WERI-Rb-1 (cell line): ENCODE measurements at regions not wholly inside any gene's neighbourhood (a gene's known extent, or its start where the extent isn't known, plus 50 kb on each side); places are given as distances from the start of the nearest gene placed in this dataset.

Source experiments
- DNase-seq: peaks from one replicate; pipeline ENCODE4 v3.0.0-alpha.2; 2020
- H3K27ac ChIP-seq: fragments of 250-450 bp; sonication (Bioruptor Pico); 2 replicates; pipeline ENCODE4 v1.5.1; 2020; ENCODE audit warnings: mild to moderate bottlenecking, moderate library complexity
- H3K27me3 ChIP-seq: fragments of 250-450 bp; sonication (Bioruptor Pico); 2 replicates; pipeline ENCODE4 v1.5.1; 2021; ENCODE audit warnings: mild to moderate bottlenecking, low read depth, moderate library complexity; ENCODE audit not compliant: insufficient read depth, severe bottlenecking
- H3K36me3 ChIP-seq: fragments of 250-450 bp; sonication (Bioruptor Pico); 2 replicates; pipeline ENCODE4 v1.5.1; 2020; ENCODE audit warnings: mild to moderate bottlenecking, moderate library complexity
- H3K4me3 ChIP-seq: 2 replicates; pipeline ENCODE4 v1.5.1; 2011; ENCODE audit warnings: low read depth, mild to moderate bottlenecking, control low read depth, low read length
- H3K9me3 ChIP-seq: fragments of 250-450 bp; sonication (Bioruptor Pico); 2 replicates; pipeline ENCODE4 v1.5.1; 2021; ENCODE audit warnings: mild to moderate bottlenecking, moderate library complexity; ENCODE audit not compliant: severe bottlenecking
- CTCF ChIP-seq: IDR thresholded peaks from 2 replicates; pipeline ENCODE4 v1.5.1; 2011; ENCODE audit warnings: low read depth, mild to moderate bottlenecking, control low read depth, inconsistent platforms, low read length

GRCh38 chr2:22377268-22377667, 1007.7 kb upstream of the KLHL29 start:
- TF ChIP-seq CTCF, result no peak
- H3K36me3 ChIP-seq, result no peaks in the 10 kb centered on the region
- DNase-seq, result no peak

GRCh38 chr2:22382479-22383169, 1002.4 kb upstream of the KLHL29 start:
- no peak for TF ChIP-seq CTCF
- H3K4me3 ChIP-seq, result no peak overlapping the region
- peak; percentile 55 for DNase-seq
- peak overlapping the region; percentile 18; the same call in 1 of the 2 replicates for H3K27ac ChIP-seq
- H3K36me3 ChIP-seq, result no peaks in the 10 kb centered on the region
- no peaks in the 10 kb centered on the region for H3K9me3 ChIP-seq
- H3K27me3 ChIP-seq, result no peaks in the 10 kb centered on the region

More at GRCh38 chr2:22377268-22377667, 1007.7 kb upstream of the KLHL29 start:
- Histone ChIP-seq H3K27ac (no peak overlapping the region), H3K27me3 (no peaks in the 10 kb centered on the region), H3K9me3 (no peaks in the 10 kb centered on the region), H3K4me3 (no peak overlapping the region)

GRCh38 chr2:22397847-22398246, 987.1 kb upstream of the KLHL29 start:
- no peak overlapping the region for H3K4me3 ChIP-seq
- DNase-seq, result no peak
- TF ChIP-seq CTCF, result no peak
- H3K36me3 ChIP-seq, result no peaks in the 10 kb centered on the region
- H3K27me3 ChIP-seq, result no peaks in the 10 kb centered on the region
- H3K27ac ChIP-seq, result no peak overlapping the region
- no peaks in the 10 kb centered on the region for H3K9me3 ChIP-seq

- Histone ChIP-seq H3K9me3 (no peaks in the 10 kb centered on the region), H3K27ac (no peak overlapping the region), H3K27me3 (no peaks in the 10 kb centered on the region), H3K4me3 (no peak overlapping the region), H3K36me3 (no peaks in the 10 kb centered on the region)
- DNase-seq, result no peak
- no peak for TF ChIP-seq CTCF
Measured at GRCh38 chr2:22403748-22404147, 981.2 kb upstream of the KLHL29 start.

- Histone ChIP-seq H3K27ac (no peak overlapping the region), H3K9me3 (no peaks in the 10 kb centered on the region), H3K27me3 (no peaks in the 10 kb centered on the region), H3K4me3 (no peak overlapping the region), H3K36me3 (no peaks in the 10 kb centered on the region)
- no peak for TF ChIP-seq CTCF
- no peak for DNase-seq
Measured at GRCh38 chr2:22406625-22407024, 978.4 kb upstream of the KLHL29 start.

GRCh38 chr2:22420076-22420475, 964.9 kb upstream of the KLHL29 start:
- no peak for TF ChIP-seq CTCF
- Histone ChIP-seq H3K27ac (no peak overlapping the region), H3K27me3 (no peaks in the 10 kb centered on the region), H3K9me3 (peaks cover 6% of the 10 kb centered on the region), H3K36me3 (no peaks in the 10 kb centered on the region), H3K4me3 (no peak overlapping the region)
- no peak for DNase-seq
